WERI-Rb-1 (cell line): ENCODE measurements at regions not wholly inside any gene's neighbourhood (a gene's known extent, or its start where the extent isn't known, plus 50 kb on each side); places are given as distances from the start of the nearest gene placed in this dataset.
"Not testable (repeated sequence)": the region's sequence is repeated elsewhere in the genome, so short reads cannot be mapped to it uniquely, and the experiment has no call there.

Experiments
- DNase-seq: peaks from one replicate; pipeline ENCODE4 v3.0.0-alpha.2; 2020
- H3K27ac ChIP-seq: fragments of 250-450 bp; sonication (Bioruptor Pico); 2 replicates; pipeline ENCODE4 v1.5.1; 2020; ENCODE audit warnings: mild to moderate bottlenecking, moderate library complexity
- H3K27me3 ChIP-seq: fragments of 250-450 bp; sonication (Bioruptor Pico); 2 replicates; pipeline ENCODE4 v1.5.1; 2021; ENCODE audit warnings: mild to moderate bottlenecking, low read depth, moderate library complexity; ENCODE audit not compliant: insufficient read depth, severe bottlenecking
- H3K36me3 ChIP-seq: fragments of 250-450 bp; sonication (Bioruptor Pico); 2 replicates; pipeline ENCODE4 v1.5.1; 2020; ENCODE audit warnings: mild to moderate bottlenecking, moderate library complexity
- H3K4me3 ChIP-seq: 2 replicates; pipeline ENCODE4 v1.5.1; 2011; ENCODE audit warnings: low read depth, mild to moderate bottlenecking, control low read depth, low read length
- H3K9me3 ChIP-seq: fragments of 250-450 bp; sonication (Bioruptor Pico); 2 replicates; pipeline ENCODE4 v1.5.1; 2021; ENCODE audit warnings: mild to moderate bottlenecking, moderate library complexity; ENCODE audit not compliant: severe bottlenecking
- TF ChIP-seq, protein P1 (sequence below): IDR thresholded peaks from 2 replicates; pipeline ENCODE4 v1.5.1; 2011; ENCODE audit warnings: low read depth, mild to moderate bottlenecking, control low read depth, inconsistent platforms, low read length

DNA sequence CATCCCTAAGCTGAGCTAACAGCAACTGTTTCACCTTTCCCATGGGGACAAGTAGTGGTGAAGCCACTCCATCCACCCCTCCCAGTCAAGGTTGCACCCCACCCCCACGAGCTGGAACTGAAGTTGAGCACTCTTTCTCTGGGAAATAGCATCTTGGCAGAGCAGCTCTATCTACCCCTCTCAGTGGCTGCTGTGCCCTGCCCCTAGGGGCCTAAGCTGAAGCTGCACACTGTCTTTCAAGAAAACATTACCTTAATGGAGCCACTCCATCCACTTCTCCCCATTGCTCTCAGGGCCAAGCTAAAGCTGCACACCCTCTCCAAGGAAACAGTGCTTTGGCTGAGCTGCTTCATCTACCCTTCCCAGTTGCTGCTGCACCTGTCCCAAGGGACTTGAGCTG is 170.6 kb upstream of the CCDC196 start:
- H3K36me3 ChIP-seq, result no peaks in the 10 kb centered on the region
- no peaks in the 10 kb centered on the region for H3K27me3 ChIP-seq
- TF ChIP-seq, protein P1, sequence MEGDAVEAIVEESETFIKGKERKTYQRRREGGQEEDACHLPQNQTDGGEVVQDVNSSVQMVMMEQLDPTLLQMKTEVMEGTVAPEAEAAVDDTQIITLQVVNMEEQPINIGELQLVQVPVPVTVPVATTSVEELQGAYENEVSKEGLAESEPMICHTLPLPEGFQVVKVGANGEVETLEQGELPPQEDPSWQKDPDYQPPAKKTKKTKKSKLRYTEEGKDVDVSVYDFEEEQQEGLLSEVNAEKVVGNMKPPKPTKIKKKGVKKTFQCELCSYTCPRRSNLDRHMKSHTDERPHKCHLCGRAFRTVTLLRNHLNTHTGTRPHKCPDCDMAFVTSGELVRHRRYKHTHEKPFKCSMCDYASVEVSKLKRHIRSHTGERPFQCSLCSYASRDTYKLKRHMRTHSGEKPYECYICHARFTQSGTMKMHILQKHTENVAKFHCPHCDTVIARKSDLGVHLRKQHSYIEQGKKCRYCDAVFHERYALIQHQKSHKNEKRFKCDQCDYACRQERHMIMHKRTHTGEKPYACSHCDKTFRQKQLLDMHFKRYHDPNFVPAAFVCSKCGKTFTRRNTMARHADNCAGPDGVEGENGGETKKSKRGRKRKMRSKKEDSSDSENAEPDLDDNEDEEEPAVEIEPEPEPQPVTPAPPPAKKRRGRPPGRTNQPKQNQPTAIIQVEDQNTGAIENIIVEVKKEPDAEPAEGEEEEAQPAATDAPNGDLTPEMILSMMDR, result peak; percentile 42
- H3K9me3 ChIP-seq, result no peaks in the 10 kb centered on the region
- no peak for DNase-seq
- H3K27ac ChIP-seq, result no peak overlapping the region
- no peak overlapping the region for H3K4me3 ChIP-seq

DNA sequence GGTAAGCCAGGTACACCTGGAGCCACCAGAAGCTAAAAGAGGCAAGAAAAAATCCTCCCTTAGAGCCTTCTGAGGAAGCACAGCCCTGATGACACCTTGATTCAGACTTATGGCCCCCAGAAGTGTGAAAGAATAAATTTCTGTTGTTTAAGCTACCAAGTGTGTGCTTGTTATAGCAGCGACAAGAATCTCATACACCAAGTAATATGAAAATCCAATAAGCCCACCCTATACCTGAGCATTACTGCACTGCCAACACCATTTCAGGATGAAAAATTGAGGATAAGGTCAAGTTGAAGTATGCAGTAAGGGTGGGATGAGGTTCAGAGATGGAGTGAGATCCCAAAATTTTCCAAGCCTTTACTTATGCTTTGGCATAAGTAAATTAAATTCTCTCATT is 163.6 kb upstream of the CCDC196 start:
- Histone ChIP-seq H3K9me3 (peaks cover 4% of the 10 kb centered on the region), H3K27ac (no peak overlapping the region), H3K4me3 (no peak overlapping the region), H3K36me3 (no peaks in the 10 kb centered on the region), H3K27me3 (no peaks in the 10 kb centered on the region)
- no peak for DNase-seq
- TF ChIP-seq, protein P1, result no peak

DNA sequence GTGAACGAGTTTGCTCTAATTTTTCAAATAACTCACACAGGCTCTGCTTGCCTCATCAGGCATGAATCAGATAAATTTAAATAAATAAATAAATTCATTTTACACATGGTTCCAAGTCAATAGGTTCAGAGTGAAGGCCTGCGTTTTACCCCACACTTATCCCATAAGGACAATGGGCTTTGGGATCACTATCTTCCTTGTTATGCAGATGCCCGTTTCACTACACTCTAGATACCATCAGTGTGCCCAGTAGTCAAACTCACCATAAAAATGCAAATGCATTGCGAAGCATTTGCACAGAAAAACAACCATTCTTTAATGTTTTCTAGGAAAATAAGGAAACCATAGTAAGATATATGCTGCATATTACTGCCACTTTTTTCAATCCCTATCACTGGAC is 155.9 kb upstream of the CCDC196 start:
- TF ChIP-seq, protein P1, result no peak

DNA sequence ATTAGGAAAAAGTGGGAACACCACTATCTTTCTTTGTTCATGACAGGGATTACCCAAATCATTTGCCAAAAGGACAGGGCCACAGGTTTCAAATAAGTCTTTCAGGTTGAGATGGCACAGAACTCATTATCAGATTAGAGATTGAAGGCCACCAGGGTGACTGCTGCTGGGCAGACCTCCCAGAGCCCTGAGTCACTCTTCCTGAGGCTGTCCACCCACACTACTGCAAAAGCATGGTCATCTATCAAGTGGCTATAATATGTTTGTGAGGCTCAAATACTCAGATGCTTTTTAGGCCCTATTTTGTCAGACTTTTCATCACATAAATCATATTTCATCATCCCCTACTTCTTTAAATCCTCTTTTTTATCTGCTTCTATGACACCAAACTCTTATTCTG is 155.3 kb upstream of the CCDC196 start:
- no peaks in the 10 kb centered on the region for H3K36me3 ChIP-seq
- no peak for DNase-seq
- H3K4me3 ChIP-seq, result no peak overlapping the region
- H3K27ac ChIP-seq, result no peak overlapping the region
- H3K9me3 ChIP-seq, result no peaks in the 10 kb centered on the region
- no peaks in the 10 kb centered on the region for H3K27me3 ChIP-seq
- TF ChIP-seq, protein P1, result no peak

More for the DNA sequence above, 155.9 kb upstream of the CCDC196 start:
- H3K27ac ChIP-seq, result no peak overlapping the region
- no peak overlapping the region for H3K4me3 ChIP-seq
- no peak for DNase-seq
- H3K9me3 ChIP-seq, result no peaks in the 10 kb centered on the region
- H3K36me3 ChIP-seq, result no peaks in the 10 kb centered on the region
- no peaks in the 10 kb centered on the region for H3K27me3 ChIP-seq

DNA sequence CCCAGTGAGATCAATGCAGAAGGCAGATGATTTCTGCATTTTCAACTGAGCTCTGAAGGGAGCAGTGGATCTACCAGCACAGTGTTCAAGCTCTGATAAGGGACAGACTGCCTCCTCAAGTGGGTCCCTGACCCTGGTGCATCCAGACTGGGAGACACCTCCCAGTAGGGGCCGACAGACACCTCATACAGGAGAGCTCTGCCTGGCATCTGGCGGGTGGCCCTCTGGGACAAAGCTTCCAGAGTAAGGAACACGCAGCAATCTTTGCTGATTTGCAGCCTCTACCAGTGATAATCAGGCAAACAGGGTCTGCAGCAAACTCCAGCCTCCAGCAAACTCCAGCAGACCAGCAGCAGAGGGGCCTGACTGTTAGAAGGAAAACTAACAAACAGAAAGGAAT is 152.9 kb upstream of the CCDC196 start:
- H3K27ac ChIP-seq, H3K4me3 ChIP-seq, H3K36me3 ChIP-seq, DNase-seq, H3K9me3 ChIP-seq, H3K27me3 ChIP-seq: not testable (repeated sequence)

DNA sequence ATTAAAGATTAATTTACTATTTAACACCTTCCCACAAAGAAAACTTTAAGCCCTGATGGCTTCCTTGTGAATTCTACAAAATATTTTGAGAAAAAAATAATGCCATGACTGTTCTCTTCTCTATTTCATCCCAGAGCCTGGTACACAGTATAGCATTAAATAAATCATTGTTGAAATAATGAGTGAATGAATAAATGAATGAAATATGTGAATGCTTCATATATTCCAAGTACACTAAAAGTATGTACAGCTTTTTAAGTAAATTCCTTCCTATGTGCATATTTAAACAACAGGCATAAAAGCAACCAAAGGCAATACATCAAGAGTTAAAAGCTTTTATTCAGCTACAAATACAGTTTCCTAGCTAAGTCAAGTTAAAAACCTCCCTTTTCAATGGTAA is 144.9 kb upstream of the CCDC196 start:
- H3K36me3 ChIP-seq, result no peaks in the 10 kb centered on the region
- no peak overlapping the region for H3K4me3 ChIP-seq
- H3K9me3 ChIP-seq, result no peaks in the 10 kb centered on the region

More for the DNA sequence above, 144.9 kb upstream of the CCDC196 start:
- Histone ChIP-seq H3K27ac (no peak overlapping the region), H3K27me3 (no peaks in the 10 kb centered on the region)
- TF ChIP-seq, protein P1, result no peak
- DNase-seq, result no peak
